Kidney tubule cell (primary cell): ENCODE measurements at regions not wholly inside any gene's neighbourhood (a gene's known extent, or its start where the extent isn't known, plus 50 kb on each side); places are given as distances from the start of the nearest gene placed in this dataset.

Source experiments
- DNase-seq: peaks from one replicate; pipeline ENCODE4 v3.0.0-alpha.2; 2018; ENCODE audit warnings: low spot score

- no peak for DNase-seq
Observed at GRCh38 chr4:149121023-149121404, 678.8 kb upstream of the NR3C2 start.

DNA sequence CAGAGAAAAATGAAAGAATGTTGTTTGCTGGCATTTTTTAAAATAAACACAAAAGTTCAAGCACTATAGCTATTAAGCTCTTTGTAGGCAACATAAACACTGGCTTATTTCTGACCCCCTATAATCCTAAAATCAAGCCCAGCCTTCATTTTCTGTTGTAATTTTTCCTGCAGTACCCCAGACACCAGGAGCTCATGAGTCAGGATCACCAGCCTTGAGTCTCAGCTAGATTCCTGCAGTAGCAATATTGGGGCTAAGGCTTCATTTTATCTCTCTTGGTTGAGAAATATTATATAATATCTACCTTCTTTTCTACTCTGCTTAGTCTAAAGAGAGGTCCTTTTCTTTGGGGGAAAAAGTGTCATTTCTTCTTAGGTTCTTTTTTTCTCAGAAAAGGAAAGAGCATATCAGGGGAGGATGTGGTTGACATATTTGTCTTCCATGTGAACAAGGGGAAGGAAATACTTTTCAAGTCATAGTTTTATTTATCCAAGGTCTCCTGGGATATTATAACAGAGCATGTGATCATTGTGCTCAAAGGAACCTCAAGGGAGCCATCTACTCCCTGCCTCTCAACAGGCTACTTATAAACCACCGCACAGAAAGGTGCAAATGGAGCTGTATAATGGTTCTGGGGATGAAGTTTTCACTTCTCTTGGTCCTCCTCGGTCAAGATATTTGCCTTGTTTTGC, 678.3 kb upstream of the NR3C2 start:
- DNase-seq: peak; percentile 8

DNA sequence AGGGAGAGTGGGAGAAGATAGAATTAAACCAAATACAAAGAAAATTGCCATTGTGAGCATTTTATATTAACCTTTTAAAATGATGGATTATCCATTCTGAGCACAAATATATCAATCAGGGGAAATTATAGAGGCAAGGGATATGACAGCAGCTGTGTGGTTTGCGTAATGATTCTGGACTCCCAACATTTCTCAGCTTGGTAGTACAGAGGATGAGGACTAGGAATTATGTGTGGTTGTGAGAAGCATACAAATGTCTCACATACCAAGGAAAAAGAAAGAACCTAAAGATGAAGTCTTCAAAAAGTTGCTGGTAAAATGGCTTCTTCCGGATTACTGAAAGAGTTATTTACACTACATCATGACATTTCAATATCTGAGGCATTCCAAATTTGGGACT, 674.6 kb upstream of the NR3C2 start:
- DNase-seq: no peak

- peak; percentile 79 for DNase-seq
Observed at GRCh38 chr4:149113804-149114430, 671.7 kb upstream of the NR3C2 start.

DNA sequence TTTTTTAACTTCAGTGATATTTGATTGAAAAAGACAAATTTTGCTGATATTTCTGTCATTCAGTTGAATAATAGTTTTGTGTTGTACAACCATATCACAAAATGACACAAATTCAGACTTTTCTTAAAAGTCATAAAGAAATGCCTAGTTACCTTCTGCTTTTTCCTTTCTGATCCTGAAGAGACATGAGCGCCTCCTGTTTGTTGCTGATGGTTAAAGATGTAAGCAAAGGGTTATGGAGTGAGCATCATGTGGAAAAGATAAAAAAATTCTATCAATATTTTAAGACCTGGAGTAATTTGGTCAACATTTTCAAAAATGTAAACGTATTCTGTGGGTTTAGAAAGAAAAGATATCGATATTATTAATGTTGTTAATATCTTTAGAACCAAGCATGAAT, 669.9 kb upstream of the NR3C2 start:
- no peak for DNase-seq

DNA sequence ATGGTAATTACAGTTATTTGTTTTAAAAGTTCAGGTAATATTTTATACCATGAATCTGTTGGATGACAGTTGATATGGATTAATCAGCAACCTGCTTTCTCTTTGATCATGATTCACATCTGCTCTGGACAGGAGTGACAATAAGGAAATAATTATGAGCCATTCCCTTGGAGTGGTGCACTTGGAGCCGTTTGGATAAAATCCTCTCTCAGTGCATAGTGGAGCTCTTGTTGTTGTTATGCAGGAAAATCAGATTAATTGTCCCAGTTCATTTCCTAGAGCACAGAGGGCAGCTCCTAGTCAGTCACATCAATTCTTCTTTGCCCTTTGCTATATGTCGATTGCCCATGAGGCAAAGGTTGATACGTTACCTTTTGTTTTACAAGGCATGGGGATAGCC, 668.3 kb upstream of the NR3C2 start:
- peak; percentile 36 for DNase-seq

- DNase-seq: no peak
Observed at GRCh38 chr4:149108626-149109025, 666.4 kb upstream of the NR3C2 start.

GRCh38 chr4:149102765-149103164, 660.6 kb upstream of the NR3C2 start:
- no peak for DNase-seq

DNA sequence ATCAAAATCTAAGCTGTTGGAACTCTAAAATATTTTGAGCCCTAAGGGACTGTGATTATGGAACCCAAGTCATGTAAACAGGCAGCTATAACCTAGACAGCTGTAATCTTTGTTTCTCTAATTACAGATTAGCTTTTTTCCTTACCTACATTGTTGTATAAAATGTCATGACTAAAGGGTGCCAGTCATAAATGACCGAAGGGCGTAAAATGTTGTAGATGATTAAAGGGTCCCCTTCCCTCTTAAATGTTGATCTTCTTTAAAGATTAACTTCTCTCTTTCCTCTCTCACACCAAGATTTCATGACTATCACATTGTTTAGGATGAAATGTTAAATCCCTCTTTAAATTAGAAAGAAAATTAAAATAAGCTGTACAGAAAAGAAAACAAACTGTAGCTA, 659.4 kb upstream of the NR3C2 start:
- peak; percentile 58 for DNase-seq

DNA sequence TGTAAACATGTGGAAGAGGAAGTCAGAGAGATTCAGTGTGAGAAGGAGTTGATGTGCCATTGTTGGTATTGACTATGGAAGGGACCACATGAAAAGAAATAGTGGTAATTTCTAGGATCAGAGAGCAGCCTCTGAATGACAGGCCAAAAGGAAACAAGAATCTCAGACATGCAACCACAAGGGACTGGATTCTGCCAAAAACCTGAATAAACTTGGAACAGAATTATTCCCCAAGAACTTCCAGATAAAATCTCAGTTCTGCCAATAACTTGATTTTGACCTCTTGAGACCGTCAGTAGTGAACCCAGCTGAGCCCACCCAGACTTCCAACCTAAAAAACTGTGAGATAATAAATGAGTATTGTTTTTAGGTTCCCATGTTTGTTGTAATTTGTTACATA, 653.6 kb upstream of the NR3C2 start:
- no peak for DNase-seq

GRCh38 chr4:149095001-149095400, 652.8 kb upstream of the NR3C2 start:
- no peak for DNase-seq

GRCh38 chr4:149084144-149084543, 641.9 kb upstream of the NR3C2 start:
- DNase-seq: no peak

DNA sequence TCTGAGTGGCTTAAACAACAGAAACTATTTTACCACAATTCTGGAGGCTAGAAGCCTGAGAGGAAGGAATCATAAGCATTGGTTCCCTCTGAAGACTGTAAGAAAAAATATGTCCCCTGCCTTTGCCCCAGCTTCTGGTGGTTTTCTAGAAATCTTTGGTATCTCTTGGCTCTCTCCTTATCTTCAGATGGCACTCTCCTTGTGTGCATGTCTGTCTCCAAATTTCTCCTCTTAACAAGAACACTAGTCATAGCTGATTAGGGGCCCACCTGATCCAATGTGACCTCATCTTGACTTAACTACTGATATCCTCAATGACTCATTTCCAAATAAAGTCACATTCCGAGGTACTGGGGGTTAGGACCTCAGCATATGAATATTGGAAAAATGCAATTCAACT, 635.0 kb upstream of the NR3C2 start:
- no peak for DNase-seq

DNA sequence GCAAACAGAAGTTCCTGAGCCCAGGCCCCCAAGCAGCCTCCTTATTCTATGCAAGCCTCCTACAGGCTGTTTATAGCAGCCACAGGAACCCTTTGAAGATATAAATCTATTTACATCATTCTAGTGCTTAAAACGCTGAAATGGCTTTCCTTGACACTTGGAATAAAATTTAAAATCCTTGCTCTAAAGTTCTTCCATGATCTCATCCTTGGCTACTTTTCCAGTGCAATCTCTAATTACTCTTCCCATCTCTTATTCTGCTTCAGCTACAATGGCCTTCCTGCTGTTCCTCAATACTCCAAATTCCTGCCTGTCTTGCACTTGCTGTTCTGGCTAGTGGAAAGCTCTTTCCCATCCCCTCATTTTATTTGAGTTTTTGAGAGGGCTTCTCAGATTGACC, 634.2 kb upstream of the NR3C2 start:
- DNase-seq: no peak

DNA sequence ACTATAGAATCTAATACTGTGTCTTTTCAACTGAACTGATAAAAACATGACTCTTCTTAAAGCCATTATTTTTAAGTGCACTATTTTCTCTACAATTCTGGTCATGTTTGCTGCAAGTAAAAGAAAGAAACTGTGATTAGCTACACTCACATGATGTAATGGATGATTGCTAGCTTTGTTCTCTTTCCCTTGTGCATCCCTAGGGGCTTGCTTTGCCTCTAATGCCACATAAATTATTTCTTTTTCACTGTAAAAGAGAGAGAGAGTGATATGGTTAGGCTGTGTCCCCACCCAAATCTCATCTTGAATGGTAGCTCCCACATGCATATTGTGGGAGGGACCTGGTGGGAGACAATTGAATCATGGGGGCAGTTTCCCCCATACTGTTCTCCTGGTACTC, 630.2 kb upstream of the NR3C2 start:
- DNase-seq: no peak

GRCh38 chr4:149065753-149066152, 623.5 kb upstream of the NR3C2 start:
- DNase-seq: no peak

GRCh38 chr4:149062997-149063396, 620.8 kb upstream of the NR3C2 start:
- DNase-seq: peak; percentile 73

DNA sequence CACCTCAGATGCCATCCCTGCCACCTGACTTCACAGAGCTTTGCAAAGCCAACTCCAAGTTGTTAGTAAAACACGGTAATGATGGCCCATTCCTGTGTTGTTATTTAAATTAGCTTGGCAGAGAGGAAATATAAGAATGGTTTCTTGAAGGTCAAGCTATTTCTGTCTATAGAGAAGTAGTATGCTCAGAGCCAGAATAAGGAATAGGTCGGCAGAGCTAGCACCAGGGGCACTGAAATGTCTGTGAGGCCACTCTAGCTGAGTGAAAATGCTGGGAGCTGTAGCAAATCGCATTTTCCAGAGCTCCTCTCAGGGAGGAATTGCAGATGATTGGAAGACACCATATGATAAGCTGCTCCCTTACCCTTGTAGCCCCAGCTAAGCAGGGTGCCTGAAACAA, 615.4 kb upstream of the NR3C2 start:
- no peak for DNase-seq

GRCh38 chr4:149056615-149057014, 614.4 kb upstream of the NR3C2 start:
- DNase-seq: no peak

GRCh38 chr4:149055624-149056023, 613.4 kb upstream of the NR3C2 start:
- DNase-seq: no peak

DNA sequence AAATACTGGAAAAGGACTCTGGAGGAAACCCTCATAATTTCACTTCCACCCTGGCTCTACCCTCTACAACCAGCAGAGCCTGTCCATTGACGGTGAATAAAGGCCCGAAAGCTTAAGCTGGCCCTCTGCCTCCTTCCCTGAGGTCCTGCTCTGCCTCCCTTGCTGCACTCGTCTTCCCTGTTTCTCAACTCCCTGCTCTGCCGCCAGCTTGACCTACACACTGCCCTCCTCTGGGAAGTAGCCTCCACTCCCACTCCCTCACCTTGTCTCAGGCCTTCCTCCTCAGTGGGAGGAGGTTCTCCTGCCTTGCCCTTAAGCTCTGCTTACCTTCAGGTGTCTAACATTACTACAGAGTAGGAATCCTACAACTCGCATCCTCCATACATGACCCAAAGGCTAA, 608.6 kb upstream of the NR3C2 start:
- no peak for DNase-seq

- DNase-seq: no peak
Observed at GRCh38 chr4:149048451-149049143, 606.4 kb upstream of the NR3C2 start.

DNA sequence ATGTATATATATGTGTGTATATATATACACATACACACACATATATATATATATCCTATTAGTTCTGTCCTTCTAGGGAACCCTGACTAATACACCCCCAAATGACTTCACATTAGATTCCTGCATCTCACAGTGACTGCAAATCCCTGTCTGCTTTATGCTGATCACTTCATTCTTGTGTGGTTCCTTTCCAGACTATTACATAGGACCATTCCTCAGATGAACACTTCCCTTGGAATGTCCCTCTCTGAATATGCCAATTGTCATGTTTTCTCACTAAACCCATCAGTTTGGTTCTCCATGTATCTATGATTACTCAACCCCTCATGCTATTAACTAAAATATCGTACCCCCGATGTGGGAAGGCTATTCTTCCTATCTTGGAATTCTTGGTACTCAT, 605.2 kb upstream of the NR3C2 start:
- DNase-seq: peak; percentile 29

- no peak for DNase-seq
Observed at GRCh38 chr4:149045731-149046130, 603.5 kb upstream of the NR3C2 start.
